H1 (cell line): ENCODE measurements at regions not wholly inside any gene's neighbourhood (a gene's known extent, or its start where the extent isn't known, plus 50 kb on each side); places are given as distances from the start of the nearest gene placed in this dataset.

ENCODE experiments used
- BACH1 ChIP-seq: IDR thresholded peaks from 2 replicates; pipeline ENCODE4 v1.6.1; 2012; ENCODE audit warnings: low read length, improper control_type of control experiment
- CHD2 ChIP-seq: IDR thresholded peaks from 2 replicates; pipeline ENCODE4 v1.6.1; 2012; ENCODE audit warnings: low read length, improper control_type of control experiment
- EGR1 ChIP-seq: IDR thresholded peaks from 2 replicates; pipeline ENCODE4 v1.6.1; 2011; ENCODE audit warnings: low read depth, low read length, borderline replicate concordance
- SAP30 ChIP-seq: fragments of 300-600 bp; sonication (generic); IDR thresholded peaks from 2 replicates; pipeline ENCODE4 v1.7.1; 2012; ENCODE audit warnings: low read length, moderate library complexity, mild to moderate bottlenecking, inconsistent platforms; ENCODE audit not compliant: insufficient read depth, insufficient replicate concordance

GRCh38 chr6:88472851-88473525 is 306.8 kb upstream of the CNR1 start (continued):
- TF ChIP-seq CHD2: no peak
- TF ChIP-seq BACH1: no peak
- no peak for TF ChIP-seq SAP30
- no peak for TF ChIP-seq EGR1
